Mesenchymal stem cell (in vitro differentiated cells and primary cell): ENCODE measurements at regions not wholly inside any gene's neighbourhood (a gene's known extent, or its start where the extent isn't known, plus 50 kb on each side); places are given as distances from the start of the nearest gene placed in this dataset.

Experiments used
- DNase-seq: peaks from one replicate; pipeline ENCODE4 v3.0.0-alpha.2; 2013
- H2AFZ ChIP-seq: one replicate; pipeline ENCODE4 v1.6.1; 2013; ENCODE audit warnings: low read depth, mild to moderate bottlenecking, control low read depth, inconsistent platforms, low read length, moderate library complexity
- H2AK5ac ChIP-seq: 2 replicates; pipeline ENCODE4 v1.6.1; 2013; ENCODE audit warnings: low read length, moderate library complexity, mild to moderate bottlenecking, inconsistent platforms; ENCODE audit not compliant: severe bottlenecking
- H2BK120ac ChIP-seq: one replicate; pipeline ENCODE4 v1.6.1; 2013; ENCODE audit warnings: low read depth, mild to moderate bottlenecking, inconsistent platforms, low read length, moderate library complexity
- H2BK12ac ChIP-seq, 2 experiments: one replicate each; pipeline ENCODE4 v1.6.1; 2013; ENCODE audit warnings: inconsistent platforms in 2 of 2, low read length in 2 of 2, mild to moderate bottlenecking in 2 of 2, moderate library complexity in 2 of 2, control low read depth in 1 of 2
- H2BK15ac ChIP-seq: one replicate; pipeline ENCODE4 v1.6.1; 2013; ENCODE audit warnings: mild to moderate bottlenecking, low read depth, inconsistent platforms; ENCODE audit not compliant: poor library complexity, severe bottlenecking
- H2BK5ac ChIP-seq: 2 replicates; pipeline ENCODE4 v1.6.1; 2013; ENCODE audit warnings: low read depth, mild to moderate bottlenecking, low read length, control low read depth, inconsistent platforms; ENCODE audit not compliant: poor library complexity, severe bottlenecking
- H3K14ac ChIP-seq, 2 experiments: one replicate each; pipeline ENCODE4 v1.6.1; 2013; ENCODE audit warnings: inconsistent platforms in 2 of 2, low read length in 2 of 2, control low read depth in 1 of 2, mild to moderate bottlenecking in 1 of 2, moderate library complexity in 1 of 2
- H3K18ac ChIP-seq, 2 experiments: one replicate each; pipeline ENCODE4 v1.6.1; 2013; ENCODE audit warnings: inconsistent platforms in 2 of 2, low read length in 2 of 2, control low read depth in 1 of 2, low read depth in 1 of 2, mild to moderate bottlenecking in 1 of 2
- H3K23ac ChIP-seq, 2 experiments: one replicate each; pipeline ENCODE4 v1.6.1; 2013; ENCODE audit warnings: inconsistent platforms in 2 of 2, low read length in 2 of 2, mild to moderate bottlenecking in 2 of 2, moderate library complexity in 2 of 2, control low read depth in 1 of 2
- H3K27ac ChIP-seq: 2 replicates; pipeline ENCODE4 v1.5.1; 2013; ENCODE audit warnings: mild to moderate bottlenecking, moderate library complexity, low read length, control low read depth, inconsistent platforms; ENCODE audit not compliant: poor library complexity, severe bottlenecking
- H3K27me3 ChIP-seq, 2 experiments: 2 replicates each; pipeline versions ENCODE4 v1.6.1 to v1.7.0; 2013; ENCODE audit warnings: low read length in 2 of 2, mild to moderate bottlenecking in 2 of 2, moderate library complexity in 2 of 2, control low read depth in 1 of 2, inconsistent platforms in 1 of 2; ENCODE audit not compliant: control insufficient read depth in 1 of 2, insufficient read depth in 1 of 2
- H3K36me3 ChIP-seq, 2 experiments: 2 replicates each; pipeline versions ENCODE4 v1.6.1 to v1.7.0; 2013; ENCODE audit warnings: low read length in 2 of 2, control low read depth in 1 of 2, inconsistent platforms in 1 of 2, low read depth in 1 of 2, mild to moderate bottlenecking in 1 of 2; ENCODE audit not compliant: insufficient read depth in 2 of 2, control insufficient read depth in 1 of 2
- H3K4ac ChIP-seq, 2 experiments: one replicate each; pipeline ENCODE4 v1.6.1; 2013; ENCODE audit warnings: inconsistent platforms in 2 of 2, low read length in 2 of 2, mild to moderate bottlenecking in 2 of 2, moderate library complexity in 2 of 2, control low read depth in 1 of 2, low read depth in 1 of 2
- H3K4me1 ChIP-seq: 2 replicates; pipeline ENCODE4 v1.6.1; 2013; ENCODE audit warnings: low read depth, low read length, control low read depth; ENCODE audit not compliant: control insufficient read depth, insufficient read depth
- H3K4me2 ChIP-seq: 2 replicates; pipeline ENCODE4 v1.6.1; 2013; ENCODE audit warnings: low read length, mild to moderate bottlenecking, inconsistent platforms; ENCODE audit not compliant: poor library complexity, severe bottlenecking
- H3K4me3 ChIP-seq, 2 experiments: 2 replicates each; pipeline versions ENCODE4 v1.5.1 to v1.7.0; 2013; ENCODE audit warnings: low read length in 2 of 2, mild to moderate bottlenecking in 2 of 2, control low read depth in 1 of 2, low read depth in 1 of 2; ENCODE audit not compliant: insufficient read depth in 1 of 2
- H3K79me1 ChIP-seq: replicated peaks from 2 replicates; pipeline ENCODE4 v1.6.1; 2013; ENCODE audit warnings: mild to moderate bottlenecking, control low read depth, low read length, inconsistent platforms; ENCODE audit not compliant: poor library complexity, severe bottlenecking
- H3K9ac ChIP-seq: 2 replicates; pipeline ENCODE4 v1.7.0; 2013; ENCODE audit warnings: mild to moderate bottlenecking, low read length, moderate library complexity
- H3K9me3 ChIP-seq: 2 replicates; pipeline ENCODE4 v1.7.0; 2013; ENCODE audit warnings: mild to moderate bottlenecking, low read length; ENCODE audit not compliant: control insufficient read depth
- H4K8ac ChIP-seq: one replicate; pipeline ENCODE4 v1.6.1; 2013; ENCODE audit warnings: inconsistent platforms, mild to moderate bottlenecking, low read length, moderate library complexity
- H4K91ac ChIP-seq: one replicate; pipeline ENCODE4 v1.6.1; 2013; ENCODE audit warnings: mild to moderate bottlenecking, low read length, inconsistent platforms
- WGBS: methylation state at CpG from one replicate; pipeline ENCODE4 v1.1.7; 2013; ENCODE audit warnings: mixed read lengths; 5-methylcytosine and 5-hydroxymethylcytosine counted together

- H3K14ac ChIP-seq: no peak overlapping the region
- H3K79me1 ChIP-seq: no peaks in the 10 kb centered on the region
- no peak overlapping the region for H4K8ac ChIP-seq
- no peak overlapping the region for H2AK5ac ChIP-seq
- H4K91ac ChIP-seq: no peak overlapping the region
- WGBS: 88% methylated on average over 2 of the region's 2 CpGs
- no peak overlapping the region for H3K4me3 ChIP-seq
- H3K4me1 ChIP-seq: no peaks in the 10 kb centered on the region
- DNase-seq: no peak
- no peak overlapping the region for H3K9ac ChIP-seq
- no peak overlapping the region for H3K18ac ChIP-seq
- H3K4me2 ChIP-seq: no peak overlapping the region
- no peak overlapping the region for H3K4ac ChIP-seq
- no peaks in the 10 kb centered on the region for H3K9me3 ChIP-seq
- H3K23ac ChIP-seq: no peak overlapping the region
- H2BK12ac ChIP-seq: no peak overlapping the region
- no peak overlapping the region for H3K27ac ChIP-seq
- H3K27me3 ChIP-seq: peaks cover 15 to 53% of the 10 kb centered on the region in 2 experiments
- no peak overlapping the region for H2BK5ac ChIP-seq
- H2BK120ac ChIP-seq: no peak overlapping the region
- no peak overlapping the region for H2BK15ac ChIP-seq
- no peaks in the 10 kb centered on the region for H3K36me3 ChIP-seq
- no peak overlapping the region for H2AFZ ChIP-seq
Measured at GRCh38 chr1:214199585-214199984, 81.4 kb upstream of the SMYD2 start.

GRCh38 chr1:214202992-214203391, 78.0 kb upstream of the SMYD2 start:
- no peak overlapping the region for H3K18ac ChIP-seq
- H2AK5ac ChIP-seq: no peak overlapping the region
- no peak for DNase-seq
- H3K23ac ChIP-seq: no peak overlapping the region
- H3K9ac ChIP-seq: no peak overlapping the region
- H4K91ac ChIP-seq: no peak overlapping the region
- H2BK120ac ChIP-seq: no peak overlapping the region
- WGBS: 84% methylated on average over 2 of the region's 3 CpGs
- H2AFZ ChIP-seq: no peak overlapping the region
- no peak overlapping the region for H2BK5ac ChIP-seq
- H3K27me3 ChIP-seq: peaks cover 4 to 33% of the 10 kb centered on the region in 2 experiments
- H3K36me3 ChIP-seq: no peaks in the 10 kb centered on the region
- no peaks in the 10 kb centered on the region for H3K79me1 ChIP-seq
- H3K4ac ChIP-seq: no peak overlapping the region
- no peak overlapping the region for H3K27ac ChIP-seq
- H4K8ac ChIP-seq: no peak overlapping the region
- H3K4me2 ChIP-seq: no peak overlapping the region
- H3K9me3 ChIP-seq: no peaks in the 10 kb centered on the region
- H2BK12ac ChIP-seq: no peak overlapping the region
- no peak overlapping the region for H3K4me3 ChIP-seq
- no peak overlapping the region for H2BK15ac ChIP-seq
- no peaks in the 10 kb centered on the region for H3K4me1 ChIP-seq
- no peak overlapping the region for H3K14ac ChIP-seq

- H3K4me3 ChIP-seq: no peak overlapping the region
- DNase-seq: no peak
- H3K18ac ChIP-seq: no peak overlapping the region
- no peaks in the 10 kb centered on the region for H3K4me1 ChIP-seq
- 70% methylated on average over 6 of the region's 8 CpGs for WGBS
- H3K27ac ChIP-seq: no peak overlapping the region
- H3K79me1 ChIP-seq: no peaks in the 10 kb centered on the region
- H2BK120ac ChIP-seq: no peak overlapping the region
- H2BK5ac ChIP-seq: no peak overlapping the region
- H4K91ac ChIP-seq: no peak overlapping the region
- H2BK12ac ChIP-seq: no peak overlapping the region
- H3K9ac ChIP-seq: no peak overlapping the region
- no peak overlapping the region for H2BK15ac ChIP-seq
- no peak overlapping the region for H3K23ac ChIP-seq
- H3K9me3 ChIP-seq: no peaks in the 10 kb centered on the region
- H3K4me2 ChIP-seq: no peak overlapping the region
- H2AK5ac ChIP-seq: no peak overlapping the region
- no peak overlapping the region for H2AFZ ChIP-seq
- peaks cover 0 to 18% of the 10 kb centered on the region in 2 experiments for H3K27me3 ChIP-seq
- H3K36me3 ChIP-seq: no peaks in the 10 kb centered on the region
- no peak overlapping the region for H3K14ac ChIP-seq
- H4K8ac ChIP-seq: no peak overlapping the region
- no peak overlapping the region for H3K4ac ChIP-seq
Measured at GRCh38 chr1:214205053-214205452, 75.9 kb upstream of the SMYD2 start.

- Histone ChIP-seq H3K9ac (no peak overlapping the region), H2AFZ (no peak overlapping the region), H4K8ac (no peak overlapping the region), H2BK15ac (no peak overlapping the region), H3K14ac (no peak overlapping the region), H3K36me3 (no peaks in the 10 kb centered on the region), H4K91ac (no peak overlapping the region), H3K79me1 (no peaks in the 10 kb centered on the region), H3K23ac (no peak overlapping the region), H3K9me3 (no peaks in the 10 kb centered on the region), H2AK5ac (no peak overlapping the region), H3K27me3 (peaks cover 0 to 3% of the 10 kb centered on the region in 2 experiments), H3K4me3 (no peak overlapping the region), H2BK12ac (no peak overlapping the region), H3K4me1 (peaks cover 2% of the 10 kb centered on the region), H3K4me2 (no peak overlapping the region), H2BK5ac (no peak overlapping the region), H3K18ac (no peak overlapping the region), H2BK120ac (no peak overlapping the region), H3K4ac (no peak overlapping the region), H3K27ac (no peak overlapping the region)
- WGBS: 87% methylated on average over 14 of the region's 14 CpGs
- no peak for DNase-seq
Measured at GRCh38 chr1:214208460-214208859, 72.5 kb upstream of the SMYD2 start.
